ENCODE measurements at regions not wholly inside any gene's neighbourhood (a gene's known extent, or its start where the extent isn't known, plus 50 kb on each side); places are given as distances from the start of the nearest gene placed in this dataset.

DNA sequence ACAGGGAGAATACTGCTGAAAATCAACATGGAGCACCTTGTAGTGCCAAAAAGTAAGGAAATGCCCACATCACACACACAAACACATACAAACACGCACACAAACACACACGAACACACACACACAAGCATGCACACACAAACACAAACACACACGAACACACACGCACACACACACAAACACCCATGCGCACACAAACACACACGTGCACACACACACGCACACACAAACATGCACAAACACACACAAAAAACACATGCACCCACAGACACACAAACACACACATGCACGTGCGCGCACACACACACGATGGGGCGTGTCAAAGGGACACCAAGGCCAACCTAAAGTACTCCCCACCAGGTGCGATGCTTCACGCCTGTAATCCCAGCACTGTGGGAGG is 61.7 kb upstream of the C14orf180 start:
- ChIA-PET POLR2A (no interaction called here), CTCF (no interaction called here)
- intact Hi-C loops (cut with micrococcal nuclease; ENCODE audit: unreplicated experiment): no loop called here
- Histone ChIP-seq H3K9me3 (no peaks in the 10 kb centered on the region), H3K4me1 (no peaks in the 10 kb centered on the region), H3K36me3 (ENCODE audit: control insufficient read depth, insufficient read depth, low read length) (no peaks in the 10 kb centered on the region), H3K4me3 (ENCODE audit: low read depth, low read length) (no peak overlapping the region), H3K27me3 (replicated peaks; ENCODE audit: control insufficient read depth, insufficient read depth, low read length) (no peaks in the 10 kb centered on the region)
- Mint-ChIP-seq H3K36me3 (ENCODE audit: insufficient read depth, unreplicated experiment) (peaks cover 9% of the 10 kb centered on the region), H3K27me3 (ENCODE audit: insufficient read depth, unreplicated experiment) (peaks cover 15% of the 10 kb centered on the region), H3K4me3 (ENCODE audit: unreplicated experiment) (no peak overlapping the region), H3K4me1 (ENCODE audit: low read depth, unreplicated experiment) (no peaks in the 10 kb centered on the region), H3K27ac (ENCODE audit: unreplicated experiment) (no peak overlapping the region), H3K9me3 (ENCODE audit: unreplicated experiment) (no peaks in the 10 kb centered on the region)
- DNase-seq: no peak
- BruUV-seq (replicated peaks): no TSS peak
- TF ChIP-seq, protein P1, sequence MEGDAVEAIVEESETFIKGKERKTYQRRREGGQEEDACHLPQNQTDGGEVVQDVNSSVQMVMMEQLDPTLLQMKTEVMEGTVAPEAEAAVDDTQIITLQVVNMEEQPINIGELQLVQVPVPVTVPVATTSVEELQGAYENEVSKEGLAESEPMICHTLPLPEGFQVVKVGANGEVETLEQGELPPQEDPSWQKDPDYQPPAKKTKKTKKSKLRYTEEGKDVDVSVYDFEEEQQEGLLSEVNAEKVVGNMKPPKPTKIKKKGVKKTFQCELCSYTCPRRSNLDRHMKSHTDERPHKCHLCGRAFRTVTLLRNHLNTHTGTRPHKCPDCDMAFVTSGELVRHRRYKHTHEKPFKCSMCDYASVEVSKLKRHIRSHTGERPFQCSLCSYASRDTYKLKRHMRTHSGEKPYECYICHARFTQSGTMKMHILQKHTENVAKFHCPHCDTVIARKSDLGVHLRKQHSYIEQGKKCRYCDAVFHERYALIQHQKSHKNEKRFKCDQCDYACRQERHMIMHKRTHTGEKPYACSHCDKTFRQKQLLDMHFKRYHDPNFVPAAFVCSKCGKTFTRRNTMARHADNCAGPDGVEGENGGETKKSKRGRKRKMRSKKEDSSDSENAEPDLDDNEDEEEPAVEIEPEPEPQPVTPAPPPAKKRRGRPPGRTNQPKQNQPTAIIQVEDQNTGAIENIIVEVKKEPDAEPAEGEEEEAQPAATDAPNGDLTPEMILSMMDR (IDR thresholded peaks at IDR 0.05; ENCODE audit: insufficient read depth in 1 of 2, low read depth in 1 of 2, low read length in 1 of 2, severe bottlenecking in 1 of 2, unreplicated experiment in 1 of 2): no peak

DNA sequence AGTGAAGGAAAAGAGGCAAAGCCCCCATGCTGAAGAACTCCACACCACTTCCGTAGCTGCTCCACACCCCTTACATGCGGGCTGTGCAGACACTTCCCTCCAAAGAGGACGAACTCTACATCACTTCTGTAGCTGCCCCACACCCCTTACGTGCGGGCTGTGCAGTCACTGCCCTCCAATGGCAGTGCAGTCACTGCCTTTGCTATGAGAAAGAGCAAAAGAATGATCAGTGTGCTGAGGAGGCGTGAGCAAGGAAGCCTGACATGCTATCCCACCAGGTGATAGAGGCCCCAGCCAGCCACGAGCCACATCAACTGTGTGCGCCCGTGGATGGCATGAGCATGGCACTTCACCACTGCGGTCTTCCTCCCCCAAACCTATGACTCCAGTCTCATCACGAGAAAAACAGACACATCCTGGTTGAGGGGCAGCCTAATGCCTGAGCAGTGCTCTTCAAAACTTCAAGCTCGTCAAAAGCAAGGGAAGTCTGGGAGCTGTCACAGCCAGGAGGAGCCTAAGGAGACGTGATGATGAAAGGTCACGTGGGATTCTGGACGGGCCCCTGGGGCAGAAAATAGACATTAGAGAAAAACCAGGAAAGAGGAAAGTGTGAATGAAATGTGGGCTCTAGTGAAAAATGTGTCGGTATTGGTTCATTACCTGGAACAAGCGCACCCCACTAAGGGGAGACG is 60.8 kb upstream of the C14orf180 start:
- Mint-ChIP-seq H3K9me3 (ENCODE audit: unreplicated experiment) (no peaks in the 10 kb centered on the region), H3K4me3 (ENCODE audit: unreplicated experiment) (no peak overlapping the region), H3K27ac (ENCODE audit: unreplicated experiment) (no peak overlapping the region), H3K36me3 (ENCODE audit: insufficient read depth, unreplicated experiment) (peaks cover 9% of the 10 kb centered on the region), H3K27me3 (ENCODE audit: insufficient read depth, unreplicated experiment) (peaks cover 15% of the 10 kb centered on the region), H3K4me1 (ENCODE audit: low read depth, unreplicated experiment) (no peaks in the 10 kb centered on the region)
- H3K4me1 ChIP-seq: no peaks in the 10 kb centered on the region
- DNase-seq: no peak
- POLR2A ChIA-PET: no interaction called here
- H3K4me3 ChIP-seq (ENCODE audit: low read depth, low read length): no peak overlapping the region
- intact Hi-C loops (cut with micrococcal nuclease; ENCODE audit: unreplicated experiment): no loop called here
- H3K27me3 ChIP-seq (replicated peaks; ENCODE audit: control insufficient read depth, insufficient read depth, low read length): no peaks in the 10 kb centered on the region
- BruUV-seq (replicated peaks): no TSS peak
- CTCF ChIA-PET: no interaction called here
- TF ChIP-seq, protein P1 (IDR thresholded peaks at IDR 0.05; ENCODE audit: insufficient read depth in 1 of 2, low read depth in 1 of 2, low read length in 1 of 2, severe bottlenecking in 1 of 2, unreplicated experiment in 1 of 2): no peak
- no peaks in the 10 kb centered on the region for H3K9me3 ChIP-seq
- no peaks in the 10 kb centered on the region for H3K36me3 ChIP-seq (ENCODE audit: control insufficient read depth, insufficient read depth, low read length)

DNA sequence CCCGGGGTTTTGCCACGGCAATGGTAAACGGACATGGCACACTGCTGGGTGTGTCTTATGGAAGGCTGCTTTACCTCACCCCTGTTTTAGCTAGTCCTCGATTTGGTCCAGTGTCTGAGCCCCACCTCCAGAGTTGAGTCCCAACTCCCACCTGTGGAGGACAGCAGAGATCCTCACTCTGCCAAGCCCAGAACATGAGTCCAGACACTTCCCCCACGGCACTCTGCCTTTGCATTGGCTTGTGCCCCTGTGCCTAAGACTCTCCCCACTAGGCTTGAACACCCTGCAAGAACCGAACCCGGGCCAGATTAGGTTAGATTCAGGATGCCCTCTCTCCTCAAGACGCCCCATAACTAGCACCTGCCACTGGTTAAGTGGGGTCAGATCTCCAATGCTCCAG is 59.8 kb upstream of the C14orf180 start:
- Histone ChIP-seq H3K4me3 (ENCODE audit: low read depth, low read length) (no peak overlapping the region), H3K36me3 (ENCODE audit: control insufficient read depth, insufficient read depth, low read length) (no peaks in the 10 kb centered on the region), H3K4me1 (no peaks in the 10 kb centered on the region), H3K27me3 (replicated peaks; ENCODE audit: control insufficient read depth, insufficient read depth, low read length) (no peaks in the 10 kb centered on the region), H3K9me3 (no peaks in the 10 kb centered on the region)
- H3K4me1 Mint-ChIP-seq (ENCODE audit: low read depth, unreplicated experiment): no peaks in the 10 kb centered on the region
- H3K36me3 Mint-ChIP-seq (ENCODE audit: insufficient read depth, unreplicated experiment): peaks cover 9% of the 10 kb centered on the region
- no peak for DNase-seq
- POLR2A ChIA-PET: no interaction called here
- TF ChIP-seq, protein P1 (IDR thresholded peaks at IDR 0.05; ENCODE audit: insufficient read depth in 1 of 2, low read depth in 1 of 2, low read length in 1 of 2, severe bottlenecking in 1 of 2, unreplicated experiment in 1 of 2): no peak
- H3K4me3 Mint-ChIP-seq (ENCODE audit: unreplicated experiment): no peak overlapping the region
- H3K9me3 Mint-ChIP-seq (ENCODE audit: unreplicated experiment): no peaks in the 10 kb centered on the region
- peaks cover 12% of the 10 kb centered on the region for H3K27me3 Mint-ChIP-seq (ENCODE audit: insufficient read depth, unreplicated experiment)
- CTCF ChIA-PET: no interaction called here
- intact Hi-C loops (cut with micrococcal nuclease; ENCODE audit: unreplicated experiment): no loop called here
- H3K27ac Mint-ChIP-seq (ENCODE audit: unreplicated experiment): no peak overlapping the region
- no TSS peak for BruUV-seq (replicated peaks)
